ENCODE measurements at regions not wholly inside any gene's neighbourhood (a gene's known extent, or its start where the extent isn't known, plus 50 kb on each side); places are given as distances from the start of the nearest gene placed in this dataset.

GRCh38 chr11:129324533-129325175, 51.0 kb upstream of the BARX2 start:
- peak; percentile 36 for DNase-seq (ENCODE audit: low spot score)

DNA sequence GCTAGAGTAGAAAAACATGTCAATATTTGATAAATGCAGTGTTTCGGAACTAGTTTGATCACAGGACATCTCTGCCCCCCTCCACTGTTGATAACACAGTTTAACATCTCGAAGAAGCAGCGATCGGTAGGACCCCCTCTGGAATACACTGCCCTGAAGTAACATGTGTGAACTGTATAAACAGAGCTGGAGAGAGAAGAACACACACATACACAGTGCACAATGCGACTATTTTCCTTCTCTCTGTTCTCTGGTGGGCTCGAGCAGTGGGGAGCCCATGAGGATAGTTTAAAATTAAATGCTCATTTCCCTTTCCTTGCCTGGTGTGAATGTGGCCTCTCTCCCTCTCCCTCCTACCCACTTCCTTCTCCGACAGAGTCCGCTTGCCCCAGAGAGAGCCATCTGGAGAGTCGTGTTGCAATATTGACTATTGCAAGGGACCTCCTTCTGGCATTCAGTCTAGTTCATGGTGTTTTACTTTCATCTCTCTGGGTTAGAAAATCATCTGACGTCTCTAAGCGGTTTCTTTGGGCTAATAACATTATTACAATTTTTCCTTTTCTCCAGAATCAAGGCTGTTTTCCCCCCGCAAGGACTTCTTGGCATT, 51.6 kb upstream of the BARX2 start:
- peak; percentile 69 for DNase-seq (ENCODE audit: low spot score)

GRCh38 chr11:129322941-129323340, 52.7 kb upstream of the BARX2 start:
- DNase-seq (ENCODE audit: low spot score) = no peak

DNA sequence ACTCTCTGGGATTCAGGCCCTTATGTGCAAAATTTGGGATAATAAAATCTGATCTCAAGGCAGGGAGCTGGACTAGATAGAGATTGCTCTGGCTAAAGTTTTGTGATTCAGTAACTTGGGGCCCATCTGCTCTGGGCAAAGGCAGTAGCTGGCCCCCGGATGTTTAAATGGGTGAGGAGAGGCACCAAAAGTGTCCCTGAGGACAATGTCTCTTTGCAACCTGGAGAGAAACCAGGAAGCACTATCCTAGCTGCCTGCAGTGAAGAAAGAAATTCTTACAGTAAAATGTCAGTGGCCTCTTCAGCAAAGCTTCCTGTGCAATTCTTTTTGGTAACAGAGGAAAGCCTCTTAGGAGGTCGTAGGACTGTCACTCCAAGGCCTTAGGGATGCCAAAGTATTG, 54.6 kb upstream of the BARX2 start:
- no peak for DNase-seq (ENCODE audit: low spot score)

- no peak for DNase-seq (ENCODE audit: low spot score)
These were observed 55.2 kb upstream of the BARX2 start for GRCh38 chr11:129320494-129320893.

DNA sequence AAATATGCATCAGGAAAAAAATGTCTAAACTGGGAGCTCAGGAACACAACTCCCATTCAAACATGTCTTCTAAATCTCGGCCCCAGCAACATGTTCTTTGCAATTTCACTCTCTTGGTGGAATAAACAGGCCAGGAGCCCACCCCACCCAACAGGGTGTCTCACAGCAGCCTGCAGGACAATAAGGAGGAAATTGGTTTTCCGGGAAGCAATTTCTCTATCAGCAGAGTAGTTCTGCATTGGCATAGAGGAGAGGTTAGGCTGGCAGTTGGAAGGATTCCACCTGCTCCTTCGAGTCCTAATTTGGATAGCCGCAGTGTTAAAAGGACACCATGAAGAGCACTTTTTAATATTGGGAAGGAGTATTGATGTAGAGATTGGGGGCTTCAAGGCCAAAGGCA, 55.9 kb upstream of the BARX2 start:
- no peak for DNase-seq (ENCODE audit: low spot score)

DNA sequence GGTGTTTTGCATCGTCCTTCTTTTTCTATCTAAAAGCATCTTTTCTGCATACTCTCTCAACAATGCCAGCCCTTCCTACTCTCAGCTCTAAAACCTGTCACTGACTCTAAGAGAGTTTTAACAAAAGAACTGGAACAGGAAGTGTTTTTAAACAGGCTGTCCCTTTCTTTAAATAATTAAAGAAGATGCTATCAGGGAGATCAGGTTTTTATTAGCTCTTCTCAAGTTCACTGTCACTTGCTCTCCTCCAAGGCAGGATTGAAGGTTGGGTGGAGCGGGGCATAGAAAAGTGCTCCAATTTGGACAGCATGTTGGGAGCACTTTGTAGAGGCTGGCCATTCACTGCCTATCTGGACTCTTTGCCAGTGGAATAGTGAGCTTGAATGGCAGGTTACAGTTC, 56.4 kb upstream of the BARX2 start:
- no peak for DNase-seq (ENCODE audit: low spot score)

- DNase-seq (ENCODE audit: low spot score) = no peak
These were observed 58.1 kb upstream of the BARX2 start for GRCh38 chr11:129317571-129317970.

DNA sequence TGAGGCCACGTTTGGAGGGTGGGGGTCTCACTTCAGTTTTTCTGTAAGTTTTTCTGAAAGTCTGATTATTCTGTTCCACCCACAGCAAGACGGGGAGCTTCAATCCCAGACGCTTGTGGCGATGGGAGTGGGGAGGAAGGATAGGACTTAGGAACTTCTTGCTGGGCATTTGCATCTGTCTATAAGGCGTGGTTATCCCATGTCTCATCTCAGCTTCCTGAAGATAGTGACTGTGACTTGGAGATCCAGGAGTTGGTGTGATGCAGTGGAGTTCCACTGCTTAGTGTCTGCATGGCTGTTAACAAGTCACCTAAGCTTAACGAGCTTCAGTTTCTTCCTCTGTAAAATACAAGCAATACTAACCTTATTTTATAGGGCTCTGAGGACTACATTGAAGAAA, 58.9 kb upstream of the BARX2 start:
- DNase-seq (ENCODE audit: low spot score) = no peak

DNA sequence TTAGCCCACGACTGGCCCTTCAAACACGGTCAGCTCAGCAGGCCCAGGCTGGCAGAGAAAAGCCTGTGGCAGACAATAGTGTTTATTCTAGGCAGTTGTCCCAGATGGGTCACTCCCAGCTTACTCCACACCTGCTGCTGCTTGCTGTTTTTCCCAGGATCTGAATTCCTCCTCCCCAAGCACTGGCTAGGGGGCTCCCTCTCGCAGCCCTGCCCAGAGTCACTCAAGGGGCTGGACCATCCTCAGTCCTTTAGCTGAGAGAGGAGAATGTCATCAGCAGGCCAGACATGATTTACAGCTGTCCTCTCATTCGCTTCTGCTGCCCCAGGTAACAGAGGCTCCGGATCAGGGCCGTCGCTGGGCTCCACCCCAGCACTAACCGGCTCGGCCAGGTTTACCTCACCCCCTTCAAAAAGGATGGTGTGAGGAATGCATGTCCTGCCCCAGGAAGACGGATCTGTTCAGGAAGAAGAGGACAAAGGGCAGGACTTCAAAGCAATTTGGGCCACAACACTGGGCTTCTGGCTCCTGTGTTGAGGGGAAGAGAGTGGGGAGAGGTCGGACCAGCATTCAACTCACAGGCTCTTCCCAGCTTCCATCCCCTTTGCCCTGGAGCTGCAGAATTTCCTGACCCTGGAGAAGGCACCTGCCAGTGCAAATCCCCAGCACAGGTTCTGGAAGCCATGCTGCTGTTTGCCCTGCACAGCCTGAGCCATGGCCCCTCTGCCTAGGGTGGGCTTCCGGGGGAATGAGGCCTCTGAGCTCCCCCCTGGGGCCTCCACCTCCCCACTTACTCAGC, 59.7 kb upstream of the BARX2 start:
- DNase-seq (ENCODE audit: low spot score) = no peak

DNA sequence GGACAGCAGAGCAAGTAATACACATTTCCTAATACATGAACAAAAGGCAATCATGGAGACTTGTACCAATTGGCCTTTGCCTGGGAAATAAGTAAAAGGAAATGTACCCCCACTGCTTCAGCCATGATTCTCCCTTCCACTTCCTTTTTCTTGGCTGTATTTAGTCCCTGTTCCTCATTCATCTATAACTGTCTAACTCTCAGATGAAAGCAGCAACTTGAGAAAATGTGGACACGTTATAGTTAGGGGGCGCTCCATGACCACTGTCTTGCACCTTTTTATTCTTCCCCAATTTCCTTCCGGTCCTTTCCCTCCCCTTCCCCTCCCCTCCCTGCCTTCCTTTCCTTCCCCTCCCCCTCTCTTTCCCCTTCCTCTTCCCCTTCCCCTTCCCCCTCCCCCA, 61.3 kb upstream of the BARX2 start:
- no peak for DNase-seq (ENCODE audit: low spot score)

GRCh38 chr11:129313541-129314297, 61.9 kb upstream of the BARX2 start:
- DNase-seq (ENCODE audit: low spot score) = peak; percentile 51

DNA sequence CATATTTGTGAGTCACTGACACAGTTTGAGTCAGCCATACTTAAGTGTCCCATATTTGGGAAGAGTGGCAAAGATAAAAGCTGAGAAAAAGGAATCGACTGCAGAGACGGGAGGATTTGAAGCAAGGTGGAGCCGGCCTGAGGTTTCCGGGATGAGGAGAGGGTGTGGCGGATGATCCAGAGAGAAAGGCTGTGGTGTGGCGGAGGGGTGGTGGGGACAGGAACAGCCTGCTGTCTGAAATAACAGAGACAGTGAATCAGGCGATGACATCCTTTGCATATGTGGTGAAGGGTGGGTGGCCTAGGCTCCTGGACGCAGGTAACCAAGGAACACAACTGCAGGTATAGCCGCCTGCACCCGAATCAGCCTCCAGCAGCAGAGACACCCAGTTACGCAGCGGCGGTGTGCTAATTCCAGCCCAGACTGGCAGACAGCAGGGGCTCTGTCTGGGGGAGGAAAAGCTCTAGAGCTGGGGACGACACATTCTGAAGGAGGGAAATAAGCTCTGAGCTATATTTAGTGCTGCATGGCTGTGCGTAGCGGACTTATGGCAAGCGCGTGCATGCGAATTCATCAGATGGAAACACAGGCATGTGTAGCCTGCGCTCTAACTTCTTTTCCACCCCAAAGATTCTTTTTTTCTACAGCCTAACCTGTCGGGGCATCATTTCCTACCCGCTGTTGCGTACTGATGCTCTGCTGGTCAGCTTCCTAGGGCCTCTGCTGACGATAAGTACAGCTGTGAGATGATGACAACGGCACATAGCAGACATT, 62.7 kb upstream of the BARX2 start:
- no peak for DNase-seq (ENCODE audit: low spot score)

DNA sequence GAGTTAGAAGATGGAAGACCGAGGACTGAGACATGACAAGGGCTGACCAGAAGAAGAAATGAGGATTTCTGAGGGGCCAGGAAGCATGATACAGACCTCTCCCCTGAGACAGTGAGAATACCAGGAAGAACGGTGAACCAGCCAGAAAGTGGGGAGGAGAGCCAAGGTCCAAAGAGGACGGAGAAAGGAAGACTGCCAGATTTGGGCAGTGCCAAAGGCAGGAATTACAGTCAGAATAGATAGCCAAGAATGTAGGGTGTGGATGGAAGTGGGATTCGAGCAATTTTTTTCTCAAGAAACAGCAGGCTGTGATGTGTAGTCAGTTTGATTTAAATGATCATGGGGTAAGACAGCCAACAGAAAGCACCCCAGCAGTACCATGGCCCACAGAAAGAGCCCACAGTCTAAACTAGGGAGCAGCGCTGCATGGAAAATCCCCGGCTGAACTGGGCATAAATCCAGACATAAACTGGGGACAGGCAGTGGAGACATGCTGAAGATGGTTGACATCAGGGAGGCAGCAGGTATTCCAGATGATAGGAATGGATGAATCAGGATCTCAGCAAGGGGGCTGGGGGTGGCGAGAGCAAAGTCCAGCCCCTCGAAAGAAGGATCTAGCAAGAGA, 67.3 kb upstream of the BARX2 start:
- no peak for DNase-seq (ENCODE audit: low spot score)

- no peak for DNase-seq (ENCODE audit: low spot score)
These were observed 68.5 kb upstream of the BARX2 start for GRCh38 chr11:129307162-129307561.

DNA sequence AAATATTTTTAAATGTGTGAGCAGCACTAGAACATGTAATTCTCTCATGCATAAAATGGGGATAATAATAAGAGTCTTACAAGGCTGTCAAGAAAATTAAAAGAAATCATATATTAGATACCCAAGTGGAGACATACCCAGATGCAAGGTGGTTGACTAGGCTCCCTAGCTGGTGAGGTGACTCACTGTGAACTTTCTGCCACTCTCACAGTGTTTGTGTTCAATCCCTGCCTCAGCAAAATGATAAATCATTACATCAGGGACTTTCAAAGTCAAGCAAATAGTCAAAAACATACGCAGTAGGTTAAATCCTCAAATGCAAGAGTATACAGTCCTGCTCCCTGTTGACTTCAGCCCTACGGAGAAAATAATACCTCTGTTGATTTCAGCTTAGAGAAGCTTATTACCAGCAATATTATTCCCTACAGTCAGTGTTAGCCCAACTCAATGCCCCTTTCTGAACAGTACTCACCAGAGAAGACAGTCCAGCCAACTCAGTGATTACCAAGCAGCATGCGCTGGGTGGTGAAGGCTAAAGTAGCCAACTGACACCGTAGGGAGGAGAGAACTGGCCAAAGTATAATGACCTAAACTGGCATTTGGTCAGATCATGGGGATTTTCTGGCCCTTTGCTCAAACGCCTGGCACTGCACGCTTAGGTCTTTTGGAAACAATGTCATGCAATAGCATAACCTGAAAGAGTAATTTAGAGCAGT, 73.1 kb upstream of the BARX2 start:
- no peak for DNase-seq (ENCODE audit: low spot score)

- no peak for DNase-seq (ENCODE audit: low spot score)
These were observed 75.5 kb upstream of the BARX2 start for GRCh38 chr11:129300099-129300498.

DNA sequence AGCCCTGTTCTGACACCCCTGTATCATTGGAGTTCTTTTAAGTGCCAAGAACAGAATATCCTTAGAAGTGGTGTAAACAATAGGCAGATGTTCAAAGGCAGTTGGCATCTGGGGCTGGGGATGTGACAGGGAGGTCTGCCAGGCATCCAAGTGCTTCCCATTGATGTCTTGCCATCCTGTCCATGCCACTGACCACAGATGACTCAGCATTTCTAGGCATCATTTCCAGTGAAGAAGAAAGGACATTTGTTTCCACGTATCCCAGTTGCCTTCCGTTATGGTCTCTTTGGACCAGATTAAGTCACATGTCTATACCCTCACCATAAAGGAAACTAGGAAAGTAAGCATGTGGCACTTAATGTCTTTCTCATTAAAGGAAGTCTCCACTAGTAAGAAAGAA, 76.7 kb upstream of the BARX2 start:
- DNase-seq (ENCODE audit: low spot score) = no peak

DNA sequence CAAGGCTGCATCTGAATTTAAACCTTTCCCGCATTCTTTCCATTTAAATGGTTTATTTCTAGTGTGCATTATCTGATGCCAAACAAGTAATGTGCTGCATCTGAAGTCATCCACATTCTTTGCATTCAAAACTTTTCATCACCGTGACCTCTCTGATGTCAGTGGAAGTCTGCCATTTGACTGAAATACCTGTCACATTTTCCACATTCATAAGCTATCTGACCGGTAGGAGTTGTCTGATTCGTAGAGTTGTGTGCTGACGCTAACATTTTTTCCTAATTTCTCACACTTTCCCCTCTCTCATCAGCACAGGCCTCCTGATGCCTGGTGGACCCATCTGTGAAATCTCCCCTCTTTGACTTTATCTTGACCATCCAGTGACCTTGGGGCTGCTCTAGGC, 79.9 kb upstream of the BARX2 start:
- no peak for DNase-seq (ENCODE audit: low spot score)

GRCh38 chr11:129292771-129293170, 82.9 kb upstream of the BARX2 start:
- DNase-seq (ENCODE audit: low spot score) = no peak

DNA sequence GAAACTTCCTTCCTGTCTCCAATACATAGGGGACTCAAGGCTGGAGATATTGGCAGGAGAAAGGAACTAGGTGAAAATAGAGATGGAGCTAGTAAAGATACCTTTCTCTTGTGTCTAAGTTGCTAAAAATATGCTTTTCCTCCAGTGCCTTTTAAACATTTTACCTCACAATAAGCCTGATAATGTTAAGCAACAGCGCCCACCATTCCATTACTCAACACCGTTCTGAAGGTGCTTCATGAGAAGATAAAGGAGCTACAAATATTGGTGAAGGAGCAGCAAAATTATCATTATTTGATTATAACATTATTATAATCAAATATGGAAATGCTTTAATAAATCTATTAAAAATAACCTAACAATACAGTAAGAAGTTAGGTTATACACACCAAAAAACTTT, 83.6 kb upstream of the BARX2 start:
- no peak for DNase-seq (ENCODE audit: low spot score)

Measured in GM03348 (cell line).